ENCODE measurements at regions not wholly inside any gene's neighbourhood (a gene's known extent, or its start where the extent isn't known, plus 50 kb on each side); places are given as distances from the start of the nearest gene placed in this dataset.

- TF ChIP-seq AHDC1 (CRISPR knock-in tag; IDR thresholded peaks at IDR 0.05; ENCODE audit: borderline replicate concordance) (0 out of 2 replicates have a peak, but pooled peaks have one; percentile 39), FOSL2 (CRISPR knock-in tag; IDR thresholded peaks at IDR 0.05) (0 out of 2 replicates have a peak, but pooled peaks have one; percentile 15), CEBPB (IDR thresholded peaks at IDR 0.05; ENCODE audit: borderline replicate concordance, low read depth, low read length) (peak; percentile 82)
Observed at GRCh38 chr13:21282065-21282464, 105.6 kb downstream of the MRPL57 start (continued).

- intact Hi-C loops (cut with micrococcal nuclease; ENCODE audit: unreplicated experiment) (no loop called here), in situ Hi-C loops (cut with HindIII; ENCODE audit: extremely low pct_ligation_motif_present, low pct_unique_long_range_greater_than_20kb) (no loop called here)
- ATAC-seq, result no peak
- Histone ChIP-seq H2AFZ (ENCODE audit: low read length) (no peak overlapping the region), H3K27me3 (ENCODE audit: control insufficient read depth in 1 of 2, insufficient read depth in 2 of 2, low read length in 2 of 2) (0 out of 5 replicates have a peak, but pooled peaks cover 0 to 4% of the 10 kb centered on the region in 2 experiments), H3K36me3 (replicated peaks in 1 of 2; ENCODE audit: control insufficient read depth in 1 of 2, insufficient read depth in 2 of 2, low read length in 2 of 2) (no peaks in the 10 kb centered on the region), H3K4me2 (ENCODE audit: low read depth, low read length) (no peak overlapping the region), H3K9ac (ENCODE audit: insufficient read depth, low read depth, low read length) (no peak overlapping the region), H3K4me1 (ENCODE audit: insufficient read depth, low read length) (0 out of 2 replicates have a peak, but pooled peaks cover 3% of the 10 kb centered on the region), H3K4me3 (replicated peaks in 1 of 3; ENCODE audit: insufficient read depth in 1 of 3, low read depth in 2 of 3, low read length in 3 of 3) (no peak overlapping the region), H4K20me1 (ENCODE audit: insufficient read depth, low read length) (no peaks in the 10 kb centered on the region), H3K9me3 (ENCODE audit: low read length) (no peaks in the 10 kb centered on the region), H3K27ac (ENCODE audit: extremely low read length, insufficient read depth, low read length) (no peak overlapping the region), H3K79me2 (ENCODE audit: insufficient read depth, low read length) (no peaks in the 10 kb centered on the region)
- CTCF ChIA-PET (ENCODE audit: low intra/inter-chr PET ratio, low total read pairs), result no interaction called here
- POLR2A ChIA-PET, result no interaction called here
- 77% methylated on average over 20 of the region's 20 CpGs for WGBS (ENCODE audit: low lambda C conversion rate)
- no peak for DNase-seq (ENCODE audit: low spot score)
- no TSS peak for BruUV-seq (replicated peaks)
- no peak for FAIRE-seq
- TF ChIP-seq ZNF430 (CRISPR knock-in tag; IDR thresholded peaks at IDR 0.05), result no peak
- no peak for TF ChIP-seq BCLAF1 (IDR thresholded peaks at IDR 0.05)
- no peak for TF ChIP-seq ZBTB14 (CRISPR knock-in tag; IDR thresholded peaks at IDR 0.05)
- TF ChIP-seq ZSCAN9 (CRISPR knock-in tag; IDR thresholded peaks at IDR 0.05; ENCODE audit: borderline replicate concordance), result no peak
- TF ChIP-seq ZNF281 (CRISPR knock-in tag; IDR thresholded peaks at IDR 0.05; ENCODE audit: borderline replicate concordance), result no peak
- TF ChIP-seq ARID2 (CRISPR knock-in tag; IDR thresholded peaks at IDR 0.05; ENCODE audit: borderline replicate concordance), result no peak
- TF ChIP-seq ZNF337 (CRISPR knock-in tag; IDR thresholded peaks at IDR 0.05; ENCODE audit: borderline replicate concordance, low read depth), result no peak
Observed at GRCh38 chr13:21287331-21287907, 111.0 kb downstream of the MRPL57 start.
